ENCODE measurements at regions not wholly inside any gene's neighbourhood (a gene's known extent, or its start where the extent isn't known, plus 50 kb on each side); places are given as distances from the start of the nearest gene placed in this dataset.
"Not testable (repeated sequence)": the region's sequence is repeated elsewhere in the genome, so short reads cannot be mapped to it uniquely, and the experiment has no call there.

GRCh38 chr6:119728220-119728750 lies 378.7 kb upstream of the MAN1A1 start:
- no peak overlapping the region for H3K27ac ChIP-seq (ENCODE audit: low read depth in 2 of 2, low read length in 2 of 2)
- DNase-seq (no peak), FAIRE-seq (no peak)
- H3K4me1 ChIP-seq (ENCODE audit: control insufficient read depth in 2 of 3, insufficient read depth in 2 of 3, low read depth in 1 of 3, low read length in 3 of 3): no peaks in the 10 kb centered on the region
- intact Hi-C loops (cut with DNase I): no loop called here
- H3K4me3 ChIP-seq (ENCODE audit: low read length in 3 of 3): no peak overlapping the region
- no peak overlapping the region for H3K9ac ChIP-seq (ENCODE audit: low read length in 3 of 3)
- no peaks in the 10 kb centered on the region for H3K27me3 ChIP-seq (ENCODE audit: control insufficient read depth, insufficient read depth, low read length)
- H3K36me3 ChIP-seq (ENCODE audit: control insufficient read depth in 2 of 3, insufficient read depth in 3 of 3, low read length in 3 of 3): no peaks in the 10 kb centered on the region
- no peaks in the 10 kb centered on the region for H3K9me3 ChIP-seq (ENCODE audit: control insufficient read depth in 2 of 3, insufficient read depth in 1 of 3, low read length in 3 of 3)
- TF ChIP-seq CTCF (IDR thresholded peaks at IDR 0.05; ENCODE audit: borderline replicate concordance, extremely low read depth, insufficient read depth): no peak

- Histone ChIP-seq H3K27ac (ENCODE audit: low read depth in 2 of 2, low read length in 2 of 2) (no peak overlapping the region), H3K27me3 (ENCODE audit: control insufficient read depth, insufficient read depth, low read length) (no peaks in the 10 kb centered on the region), H3K4me1 (ENCODE audit: control insufficient read depth in 2 of 3, insufficient read depth in 2 of 3, low read depth in 1 of 3, low read length in 3 of 3) (no peaks in the 10 kb centered on the region), H3K4me3 (ENCODE audit: low read length in 3 of 3) (no peak overlapping the region), H3K9me3 (ENCODE audit: control insufficient read depth in 2 of 3, insufficient read depth in 1 of 3, low read length in 3 of 3) (no peaks in the 10 kb centered on the region), H3K9ac (ENCODE audit: low read length in 3 of 3) (no peak overlapping the region), H3K36me3 (ENCODE audit: control insufficient read depth in 2 of 3, insufficient read depth in 3 of 3, low read length in 3 of 3) (no peaks in the 10 kb centered on the region)
- no peak for DNase-seq
- no peak for FAIRE-seq
- TF ChIP-seq CTCF (IDR thresholded peaks at IDR 0.05; ENCODE audit: borderline replicate concordance, extremely low read depth, insufficient read depth): no peak
- intact Hi-C loops (cut with DNase I): no loop called here
Observed at GRCh38 chr6:119727504-119728219, 378.1 kb upstream of the MAN1A1 start.

GRCh38 chr6:119726912-119727311 lies 377.4 kb upstream of the MAN1A1 start:
- FAIRE-seq: not testable (repeated sequence)

GRCh38 chr6:119726086-119726485 lies 376.5 kb upstream of the MAN1A1 start:
- DNase-seq (no peak), FAIRE-seq (no peak)
- Histone ChIP-seq H3K27ac (ENCODE audit: low read depth in 2 of 2, low read length in 2 of 2) (no peak overlapping the region), H3K27me3 (ENCODE audit: control insufficient read depth, insufficient read depth, low read length) (no peaks in the 10 kb centered on the region), H3K4me1 (ENCODE audit: control insufficient read depth in 2 of 3, insufficient read depth in 2 of 3, low read depth in 1 of 3, low read length in 3 of 3) (no peaks in the 10 kb centered on the region), H3K9me3 (ENCODE audit: control insufficient read depth in 2 of 3, insufficient read depth in 1 of 3, low read length in 3 of 3) (no peaks in the 10 kb centered on the region), H3K4me3 (ENCODE audit: low read length in 3 of 3) (no peak overlapping the region), H3K36me3 (ENCODE audit: control insufficient read depth in 2 of 3, insufficient read depth in 3 of 3, low read length in 3 of 3) (no peaks in the 10 kb centered on the region), H3K9ac (ENCODE audit: low read length in 3 of 3) (no peak overlapping the region)
- no peak for TF ChIP-seq CTCF (IDR thresholded peaks at IDR 0.05; ENCODE audit: borderline replicate concordance, extremely low read depth, insufficient read depth)
- intact Hi-C loops (cut with DNase I): no loop called here

More at GRCh38 chr6:119726912-119727311, 377.4 kb upstream of the MAN1A1 start:
- DNase-seq; H3K9ac ChIP-seq (ENCODE audit: low read length in 3 of 3); H3K4me3 ChIP-seq (ENCODE audit: low read length in 3 of 3); H3K9me3 ChIP-seq (ENCODE audit: control insufficient read depth in 2 of 3, insufficient read depth in 1 of 3, low read length in 3 of 3); H3K36me3 ChIP-seq (ENCODE audit: control insufficient read depth in 2 of 3, insufficient read depth in 3 of 3, low read length in 3 of 3); H3K27me3 ChIP-seq (ENCODE audit: control insufficient read depth, insufficient read depth, low read length); intact Hi-C loops (cut with DNase I); H3K27ac ChIP-seq (ENCODE audit: low read depth in 2 of 2, low read length in 2 of 2); H3K4me1 ChIP-seq (ENCODE audit: control insufficient read depth in 2 of 3, insufficient read depth in 2 of 3, low read depth in 1 of 3, low read length in 3 of 3): not testable (repeated sequence)

All from kidney (tissue), 13 donors.